ENCODE measurements at regions not wholly inside any gene's neighbourhood (a gene's known extent, or its start where the extent isn't known, plus 50 kb on each side); places are given as distances from the start of the nearest gene placed in this dataset.

DNA sequence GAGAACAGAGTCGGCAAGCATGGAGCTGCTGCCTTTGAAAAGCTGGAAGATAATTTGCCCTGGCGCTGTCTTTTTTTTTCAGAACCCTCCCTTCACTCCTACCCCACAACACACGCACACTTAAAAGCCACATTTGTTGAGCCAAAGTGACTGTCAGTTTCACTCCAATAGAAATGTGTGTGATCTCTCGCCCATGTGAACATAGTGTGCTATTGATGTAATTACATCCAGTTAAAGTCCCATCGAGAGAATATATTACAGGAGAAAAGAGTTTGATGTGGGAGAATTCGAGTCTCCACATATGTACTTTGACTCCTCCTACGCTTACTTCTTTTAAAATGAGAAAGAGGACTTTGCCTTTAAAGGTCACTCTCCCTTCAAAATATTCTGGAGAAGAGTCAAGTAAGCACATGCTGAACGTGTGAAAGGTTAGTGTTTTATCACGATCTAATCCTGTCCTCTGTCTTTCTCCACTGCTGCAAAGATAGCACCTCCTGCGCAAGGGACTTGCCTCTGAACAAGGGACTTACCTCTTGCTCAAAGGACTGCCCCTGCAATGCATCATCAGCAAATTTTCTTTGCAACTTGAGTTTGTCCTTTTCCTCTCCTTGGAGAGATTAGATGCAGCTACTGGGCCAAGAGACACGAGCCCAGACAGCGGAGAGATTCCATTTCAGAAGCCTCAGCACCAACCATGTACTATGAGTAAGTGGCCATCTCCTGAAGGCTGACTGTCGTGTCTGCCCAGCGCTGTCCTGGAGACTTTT lies 613.9 kb downstream of the PTPRU start:
- Histone ChIP-seq H3K4me3 (ENCODE audit: low read length) (no peak overlapping the region), H3K36me3 (ENCODE audit: control insufficient read depth, insufficient read depth, low read length) (no peaks in the 10 kb centered on the region), H3K27ac (ENCODE audit: low read depth, low read length) (no peak overlapping the region), H3K9ac (ENCODE audit: extremely low read depth, low read length, poor library complexity, severe bottlenecking) (no peak overlapping the region), H3K27me3 (ENCODE audit: control insufficient read depth, insufficient read depth, low read length, poor library complexity, severe bottlenecking) (no peaks in the 10 kb centered on the region), H3K9me3 (ENCODE audit: control insufficient read depth, low read length) (no peaks in the 10 kb centered on the region), H3K4me1 (ENCODE audit: control insufficient read depth, insufficient read depth, low read length) (no peaks in the 10 kb centered on the region)
- no peak for DNase-seq
- H3K4me1 Mint-ChIP-seq: peaks cover 4% of the 10 kb centered on the region
- no peak overlapping the region for H3K4me3 Mint-ChIP-seq
- peaks cover 1% of the 10 kb centered on the region for H3K27me3 Mint-ChIP-seq (ENCODE audit: insufficient read depth)
- H3K27ac Mint-ChIP-seq: no peak overlapping the region
- WGBS, 2 experiments (ENCODE audit: insufficient coverage in 1 of 2, insufficient read length in 1 of 2): 87 to 94% methylated on average over 10 to 14 of the region's 14 CpGs
- no peaks in the 10 kb centered on the region for H3K36me3 Mint-ChIP-seq (ENCODE audit: low read depth)
- TF ChIP-seq, protein P1, sequence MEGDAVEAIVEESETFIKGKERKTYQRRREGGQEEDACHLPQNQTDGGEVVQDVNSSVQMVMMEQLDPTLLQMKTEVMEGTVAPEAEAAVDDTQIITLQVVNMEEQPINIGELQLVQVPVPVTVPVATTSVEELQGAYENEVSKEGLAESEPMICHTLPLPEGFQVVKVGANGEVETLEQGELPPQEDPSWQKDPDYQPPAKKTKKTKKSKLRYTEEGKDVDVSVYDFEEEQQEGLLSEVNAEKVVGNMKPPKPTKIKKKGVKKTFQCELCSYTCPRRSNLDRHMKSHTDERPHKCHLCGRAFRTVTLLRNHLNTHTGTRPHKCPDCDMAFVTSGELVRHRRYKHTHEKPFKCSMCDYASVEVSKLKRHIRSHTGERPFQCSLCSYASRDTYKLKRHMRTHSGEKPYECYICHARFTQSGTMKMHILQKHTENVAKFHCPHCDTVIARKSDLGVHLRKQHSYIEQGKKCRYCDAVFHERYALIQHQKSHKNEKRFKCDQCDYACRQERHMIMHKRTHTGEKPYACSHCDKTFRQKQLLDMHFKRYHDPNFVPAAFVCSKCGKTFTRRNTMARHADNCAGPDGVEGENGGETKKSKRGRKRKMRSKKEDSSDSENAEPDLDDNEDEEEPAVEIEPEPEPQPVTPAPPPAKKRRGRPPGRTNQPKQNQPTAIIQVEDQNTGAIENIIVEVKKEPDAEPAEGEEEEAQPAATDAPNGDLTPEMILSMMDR (conservative IDR thresholded peaks at IDR 0.05): no peak
- no peaks in the 10 kb centered on the region for H3K9me3 Mint-ChIP-seq

DNA sequence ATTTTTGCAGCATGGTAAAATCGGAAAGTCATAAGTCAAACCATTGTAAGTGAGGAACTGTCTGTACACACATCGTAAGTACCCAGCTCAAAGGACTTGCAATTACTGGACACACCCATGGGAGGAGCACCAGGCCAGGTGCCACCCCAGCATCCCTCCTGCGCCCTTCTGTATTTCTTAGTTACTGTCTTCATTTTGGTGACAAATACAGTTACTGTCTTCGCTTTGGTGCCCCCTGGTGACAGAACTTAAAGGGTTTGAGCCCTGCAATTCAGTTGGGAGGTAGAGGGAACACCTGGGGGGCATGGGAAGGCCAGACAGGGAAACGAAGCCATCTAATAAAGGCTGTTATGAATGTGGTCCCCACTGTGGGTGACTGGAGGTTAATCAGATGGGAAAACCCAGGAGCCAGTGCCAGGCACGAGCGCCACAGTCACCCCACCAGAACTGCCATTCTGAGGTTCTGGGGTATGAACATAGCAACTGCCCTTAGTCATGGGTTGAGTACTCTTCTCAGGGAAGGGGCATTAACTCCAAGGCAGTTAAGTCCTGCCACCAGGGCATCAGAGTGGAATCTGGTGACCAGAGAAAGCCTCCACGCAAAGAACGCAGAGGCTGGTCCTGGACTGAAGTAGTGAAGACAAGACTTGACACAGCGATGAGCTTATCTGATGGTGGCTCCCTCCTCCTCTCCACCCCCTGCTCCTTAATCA lies 612.9 kb downstream of the PTPRU start:
- no peaks in the 10 kb centered on the region for H3K9me3 Mint-ChIP-seq
- no peaks in the 10 kb centered on the region for H3K9me3 ChIP-seq (ENCODE audit: control insufficient read depth, low read length)
- H3K27me3 ChIP-seq (ENCODE audit: control insufficient read depth, insufficient read depth, low read length, poor library complexity, severe bottlenecking): no peaks in the 10 kb centered on the region
- no peak overlapping the region for H3K27ac Mint-ChIP-seq
- no peak overlapping the region for H3K4me3 Mint-ChIP-seq
- H3K27me3 Mint-ChIP-seq (ENCODE audit: insufficient read depth): peaks cover 1% of the 10 kb centered on the region
- H3K27ac ChIP-seq (ENCODE audit: low read depth, low read length): no peak overlapping the region
- TF ChIP-seq, protein P1 (conservative IDR thresholded peaks at IDR 0.05): peak; percentile 80
- H3K36me3 ChIP-seq (ENCODE audit: control insufficient read depth, insufficient read depth, low read length): no peaks in the 10 kb centered on the region
- H3K4me1 ChIP-seq (ENCODE audit: control insufficient read depth, insufficient read depth, low read length): no peaks in the 10 kb centered on the region
- H3K36me3 Mint-ChIP-seq (ENCODE audit: low read depth): no peaks in the 10 kb centered on the region
- H3K4me3 ChIP-seq (ENCODE audit: low read length): no peak overlapping the region
- peaks cover 4% of the 10 kb centered on the region for H3K4me1 Mint-ChIP-seq
- H3K9ac ChIP-seq (ENCODE audit: extremely low read depth, low read length, poor library complexity, severe bottlenecking): no peak overlapping the region
- 72 to 84% methylated on average over 7 to 10 of the region's 10 CpGs for WGBS, 2 experiments (ENCODE audit: insufficient coverage in 1 of 2, insufficient read length in 1 of 2)
- peak; percentile 88 for DNase-seq

DNA sequence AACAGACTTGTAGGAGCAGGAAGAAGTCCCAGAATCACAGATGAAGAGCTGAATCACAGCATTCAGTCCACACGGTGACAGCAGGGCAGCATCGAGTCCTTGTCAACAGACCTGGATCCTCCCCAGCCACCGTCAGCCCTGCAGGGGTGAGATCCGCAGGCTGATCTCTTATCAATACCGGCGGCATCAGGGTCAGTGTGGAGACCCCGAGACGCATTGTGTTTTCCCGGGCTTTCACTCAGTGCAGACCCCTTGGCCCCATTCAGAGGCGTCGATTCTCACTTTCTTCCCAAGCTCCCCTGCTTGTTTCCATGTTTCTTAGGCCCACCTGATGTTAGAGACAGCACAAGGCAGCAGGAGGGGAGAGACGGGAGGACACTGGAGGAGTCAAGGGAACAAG lies 609.6 kb downstream of the PTPRU start:
- Histone ChIP-seq H3K36me3 (ENCODE audit: control insufficient read depth, insufficient read depth, low read length) (no peaks in the 10 kb centered on the region), H3K9me3 (ENCODE audit: control insufficient read depth, low read length) (peaks cover 19% of the 10 kb centered on the region), H3K9ac (ENCODE audit: extremely low read depth, low read length, poor library complexity, severe bottlenecking) (no peak overlapping the region), H3K27ac (ENCODE audit: low read depth, low read length) (no peak overlapping the region), H3K4me3 (ENCODE audit: low read length) (no peak overlapping the region), H3K4me1 (ENCODE audit: control insufficient read depth, insufficient read depth, low read length) (no peaks in the 10 kb centered on the region), H3K27me3 (ENCODE audit: control insufficient read depth, insufficient read depth, low read length, poor library complexity, severe bottlenecking) (no peaks in the 10 kb centered on the region)
- WGBS, 2 experiments (ENCODE audit: insufficient coverage in 1 of 2, insufficient read length in 1 of 2): 84 to 87% methylated on average over 9 to 12 of the region's 12 CpGs
- Mint-ChIP-seq H3K4me3 (no peak overlapping the region), H3K27ac (no peak overlapping the region), H3K27me3 (ENCODE audit: insufficient read depth) (peaks cover 2% of the 10 kb centered on the region), H3K9me3 (peaks cover 14% of the 10 kb centered on the region), H3K4me1 (peaks cover 4% of the 10 kb centered on the region), H3K36me3 (ENCODE audit: low read depth) (no peaks in the 10 kb centered on the region)
- DNase-seq: no peak
- TF ChIP-seq, protein P1 (conservative IDR thresholded peaks at IDR 0.05): no peak

All from endodermal cell (in vitro differentiated cells).